CD14-positive monocyte (primary cell): ENCODE measurements at regions not wholly inside any gene's neighbourhood (a gene's known extent, or its start where the extent isn't known, plus 50 kb on each side); places are given as distances from the start of the nearest gene placed in this dataset.
A peak's percentile ranks its signal among the peaks of the same experiment; 100 is the strongest.
"Not testable (repeated sequence)": the region's sequence is repeated elsewhere in the genome, so short reads cannot be mapped to it uniquely, and the experiment has no call there.

Source experiments
- DNase-seq, 3 donors: peaks; one replicate each; pipeline ENCODE4 v3.0.0-alpha.2; 2011 to 2022
- H2AFZ ChIP-seq: 2 replicates; pipeline ENCODE4 v1.6.0; 2012; ENCODE audit warnings: mild to moderate bottlenecking, low read depth, low read length, inconsistent platforms; ENCODE audit not compliant: insufficient read depth, poor library complexity, severe bottlenecking
- H3K27ac ChIP-seq, 2 donors: 1 replicate in 1 of 2; 2 replicates in 1 of 2; pipeline ENCODE4 v1.5.1; 2012 to 2013; ENCODE audit warnings: low read length in 2 of 2, control low read depth in 1 of 2, inconsistent platforms in 1 of 2, low read depth in 1 of 2, mild to moderate bottlenecking in 1 of 2
- H3K27me3 ChIP-seq, 2 donors: one replicate each; pipeline versions ENCODE4 v1.6.0 to v1.6.1; 2011 to 2013; ENCODE audit warnings: low read length in 2 of 2; ENCODE audit not compliant: control insufficient read depth in 2 of 2, insufficient read depth in 2 of 2
- H3K36me3 ChIP-seq, 2 donors: replicated peaks in 1 of 2; 1 replicate in 1 of 2; 2 replicates in 1 of 2; pipeline versions ENCODE4 v1.5.1 to v1.6.1; 2012 to 2013; ENCODE audit warnings: low read length in 2 of 2, control low read depth in 1 of 2, inconsistent platforms in 1 of 2, mild to moderate bottlenecking in 1 of 2; ENCODE audit not compliant: insufficient read depth in 2 of 2, control insufficient read depth in 1 of 2
- H3K4me1 ChIP-seq, 2 donors: 1 replicate in 1 of 2; 2 replicates in 1 of 2; pipeline versions ENCODE4 v1.5.1 to v1.6.1; 2012 to 2013; ENCODE audit warnings: low read length in 2 of 2, control low read depth in 1 of 2, inconsistent platforms in 1 of 2, mild to moderate bottlenecking in 1 of 2, moderate library complexity in 1 of 2; ENCODE audit not compliant: insufficient read depth in 2 of 2, control insufficient read depth in 1 of 2
- H3K4me2 ChIP-seq: replicated peaks from 2 replicates; pipeline ENCODE3; 2012; ENCODE audit warnings: low read length, moderate library complexity, mild to moderate bottlenecking; ENCODE audit not compliant: poor library complexity, severe bottlenecking; ENCODE audit errors: extremely low read depth
- H3K4me3 ChIP-seq, 3 experiments: fragments of 200-600 bp in 1 of 3; sonication (generic) in 1 of 3; replicated peaks in 1 of 3; 1 replicate in 2 of 3; 2 replicates in 1 of 3; pipeline ENCODE4 v1.5.1; 2011 to 2013; ENCODE audit warnings: low read length in 3 of 3, mild to moderate bottlenecking in 3 of 3, control low read depth in 2 of 3, low read depth in 2 of 3, inconsistent platforms in 1 of 3, moderate library complexity in 1 of 3
- H3K79me2 ChIP-seq: 2 replicates; pipeline ENCODE4 v1.6.0; 2012; ENCODE audit warnings: mild to moderate bottlenecking, control low read depth, inconsistent platforms, low read length, moderate library complexity; ENCODE audit not compliant: insufficient read depth
- H3K9ac ChIP-seq: 2 replicates; pipeline ENCODE4 v1.6.0; 2017; ENCODE audit warnings: low read length, mild to moderate bottlenecking; ENCODE audit not compliant: insufficient read depth, poor library complexity, severe bottlenecking
- H3K9me3 ChIP-seq, 2 donors: replicated peaks in 1 of 2; 1 replicate in 1 of 2; 2 replicates in 1 of 2; pipeline versions ENCODE4 v1.5.1 to v1.6.1; 2012 to 2013; ENCODE audit warnings: low read length in 2 of 2, control low read depth in 1 of 2; ENCODE audit not compliant: control insufficient read depth in 1 of 2, insufficient read depth in 1 of 2
- H4K20me1 ChIP-seq: 2 replicates; pipeline ENCODE4 v1.6.0; 2012; ENCODE audit warnings: mild to moderate bottlenecking, low read length, control low read depth, moderate library complexity; ENCODE audit not compliant: insufficient read depth
- H3K27ac Mint-ChIP-seq, 7 donors: one replicate each; pipeline ENCODE4 v1.8.0; 2020; ENCODE audit warnings: mild to moderate bottlenecking in 7 of 7, mixed read lengths in 7 of 7, moderate library complexity in 6 of 7, inconsistent platforms in 2 of 7
- H3K27me3 Mint-ChIP-seq, 3 donors: one replicate each; pipeline ENCODE4 v1.8.0; 2021 to 2022; ENCODE audit warnings: low read depth in 3 of 3, mild to moderate bottlenecking in 3 of 3, mixed read lengths in 3 of 3, moderate library complexity in 3 of 3, inconsistent platforms in 1 of 3
- H3K36me3 Mint-ChIP-seq, 2 donors: one replicate each; pipeline ENCODE4 v1.8.0; 2020; ENCODE audit warnings: mixed read lengths in 2 of 2, inconsistent platforms in 1 of 2, mild to moderate bottlenecking in 1 of 2
- H3K4me1 Mint-ChIP-seq: one replicate; pipeline ENCODE4 v1.8.0; 2020; ENCODE audit warnings: mild to moderate bottlenecking, mixed read lengths
- H3K4me3 Mint-ChIP-seq, 2 donors: one replicate each; pipeline ENCODE4 v1.8.0; 2020; ENCODE audit warnings: mild to moderate bottlenecking in 2 of 2, mixed read lengths in 2 of 2, moderate library complexity in 1 of 2
- H3K9me3 Mint-ChIP-seq, 7 donors: one replicate each; pipeline ENCODE4 v1.8.0; 2020 to 2022; ENCODE audit warnings: mixed read lengths in 7 of 7, mild to moderate bottlenecking in 6 of 7, moderate library complexity in 6 of 7, inconsistent platforms in 2 of 7
- CTCF ChIP-seq: fragments of 200-600 bp; IDR thresholded peaks from one replicate; pipeline ENCODE4 v1.8.0; 2022; ENCODE audit warnings: antibody characterized with exemption, mild to moderate bottlenecking
- WGBS: methylation state at CpG from one replicate; pipeline ENCODE4 v1.1.5; 2013; ENCODE audit warnings: missing lambda C conversion rate; ENCODE audit not compliant: insufficient coverage; 5-methylcytosine and 5-hydroxymethylcytosine counted together
- intact Hi-C, 2 donors: fragments of 100-400 bp; cut with micrococcal nuclease; formaldehyde crosslinking; loops; one replicate each; pipeline versions ENCODE4 v1.15.0 to v1.15.1; 2023

GRCh38 chr4:110412354-110413065 is 63.4 kb upstream of the ENPEP start:
- Histone ChIP-seq H2AFZ (no peak overlapping the region), H3K9ac (no peak overlapping the region), H4K20me1 (no peaks in the 10 kb centered on the region), H3K36me3 (no peaks in the 10 kb centered on the region), H3K4me1 (no peaks in the 10 kb centered on the region), H3K4me3 (no peak overlapping the region), H3K27ac (no peak overlapping the region), H3K9me3 (no peaks in the 10 kb centered on the region), H3K4me2 (no peak overlapping the region), H3K27me3 (no peaks in the 10 kb centered on the region), H3K79me2 (no peaks in the 10 kb centered on the region)
- 63% methylated on average over 1 of the region's 5 CpGs for WGBS
- no peak for DNase-seq
- intact Hi-C loops = no loop called here
- no peak overlapping the region for H3K4me3 Mint-ChIP-seq
- H3K36me3 Mint-ChIP-seq = no peaks in the 10 kb centered on the region
- H3K27ac Mint-ChIP-seq = peak overlapping the region in 1 of 7 donors; percentile 53
- H3K4me1 Mint-ChIP-seq = no peaks in the 10 kb centered on the region
- TF ChIP-seq CTCF = no peak
- H3K9me3 Mint-ChIP-seq = peaks cover 3 to 16% (median 5%) of the 10 kb centered on the region in 7 donors
- H3K27me3 Mint-ChIP-seq = peaks cover 0 to 6% (median 3%) of the 10 kb centered on the region in 3 donors

GRCh38 chr4:110411574-110412011 is 64.4 kb upstream of the ENPEP start:
- H3K4me1 ChIP-seq = no peaks in the 10 kb centered on the region
- DNase-seq = no peak

GRCh38 chr4:110410853-110411573 is 64.9 kb upstream of the ENPEP start:
- peaks cover 3 to 16% (median 5%) of the 10 kb centered on the region in 7 donors for H3K9me3 Mint-ChIP-seq
- H3K36me3 Mint-ChIP-seq, H3K9ac ChIP-seq, intact Hi-C loops, H3K27me3 Mint-ChIP-seq, H3K27ac Mint-ChIP-seq, H3K4me3 ChIP-seq, H3K36me3 ChIP-seq, H3K4me3 Mint-ChIP-seq, H3K79me2 ChIP-seq, H3K4me1 Mint-ChIP-seq, H3K4me2 ChIP-seq, H2AFZ ChIP-seq, H3K9me3 ChIP-seq, DNase-seq, H3K27me3 ChIP-seq, H4K20me1 ChIP-seq, H3K27ac ChIP-seq, H3K4me1 ChIP-seq: not testable (repeated sequence)
- 71% methylated on average over 12 of the region's 35 CpGs for WGBS

More at GRCh38 chr4:110411574-110412011, 64.4 kb upstream of the ENPEP start:
- no peak overlapping the region for H3K4me2 ChIP-seq
- no peaks in the 10 kb centered on the region for H3K36me3 Mint-ChIP-seq
- H3K27ac ChIP-seq = no peak overlapping the region
- no peak overlapping the region for H2AFZ ChIP-seq
- no peaks in the 10 kb centered on the region for H3K79me2 ChIP-seq
- H3K4me3 ChIP-seq = no peak overlapping the region
- no peak overlapping the region for H3K4me3 Mint-ChIP-seq
- no peak for TF ChIP-seq CTCF
- H3K9me3 ChIP-seq = no peaks in the 10 kb centered on the region
- no peaks in the 10 kb centered on the region for H3K27me3 ChIP-seq
- H3K9ac ChIP-seq = no peak overlapping the region
- H3K9me3 Mint-ChIP-seq = peaks cover 3 to 16% (median 5%) of the 10 kb centered on the region in 7 donors
- intact Hi-C loops = no loop called here
- no CpG with 5 or more reads among the region's 5 CpGs for WGBS
- no peak overlapping the region for H3K27ac Mint-ChIP-seq
- no peaks in the 10 kb centered on the region for H3K36me3 ChIP-seq
- no peaks in the 10 kb centered on the region for H3K4me1 Mint-ChIP-seq
- H3K27me3 Mint-ChIP-seq = peaks cover 0 to 6% (median 3%) of the 10 kb centered on the region in 3 donors
- H4K20me1 ChIP-seq = no peaks in the 10 kb centered on the region
